ENCODE measurements at regions not wholly inside any gene's neighbourhood (a gene's known extent, or its start where the extent isn't known, plus 50 kb on each side); places are given as distances from the start of the nearest gene placed in this dataset.
A peak's percentile ranks its signal among the peaks of the same experiment; 100 is the strongest.
"Not testable (repeated sequence)": the region's sequence is repeated elsewhere in the genome, so short reads cannot be mapped to it uniquely, and the experiment has no call there.

DNA sequence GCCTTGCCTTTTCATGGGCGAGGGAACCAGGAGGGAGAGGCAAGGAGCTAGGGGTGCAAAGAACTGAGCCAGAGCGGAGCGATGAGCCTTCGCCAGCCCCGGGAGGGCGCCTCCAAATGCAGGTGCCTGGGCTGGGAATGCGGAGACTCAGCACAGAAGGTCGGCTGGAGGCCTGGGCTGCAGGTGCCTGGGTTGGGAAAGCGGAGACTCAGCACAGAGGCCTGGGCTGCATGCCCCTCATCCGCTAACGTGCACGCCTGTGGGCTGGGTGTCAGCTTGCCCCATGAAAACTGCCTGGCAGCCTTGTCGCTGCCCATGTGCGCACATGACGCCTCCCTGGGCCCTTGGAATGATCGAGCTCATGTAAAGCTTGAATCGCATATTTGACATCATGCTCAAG lies 51.8 kb downstream of the POM121L12 start:
- no peak for DNase-seq

DNA sequence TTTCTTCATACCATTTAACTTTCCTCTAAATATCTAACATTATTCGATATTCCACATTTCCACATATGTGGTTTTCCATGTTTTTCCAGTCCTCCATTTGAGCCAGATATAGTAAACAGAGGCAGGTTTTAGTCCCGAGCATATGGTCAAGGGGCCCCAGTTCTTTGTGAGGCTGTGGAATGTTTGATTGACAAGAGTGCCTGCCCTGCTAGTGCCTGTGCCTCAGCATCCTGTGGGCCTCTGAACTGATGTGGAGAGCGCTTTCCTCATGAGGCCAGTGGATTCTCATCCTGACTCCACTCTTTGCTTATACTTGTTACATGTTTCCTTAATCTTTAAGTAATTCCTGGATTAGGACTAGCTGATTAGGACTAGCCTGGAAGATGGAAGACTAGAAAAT lies 58.8 kb downstream of the POM121L12 start:
- no peak for DNase-seq

DNA sequence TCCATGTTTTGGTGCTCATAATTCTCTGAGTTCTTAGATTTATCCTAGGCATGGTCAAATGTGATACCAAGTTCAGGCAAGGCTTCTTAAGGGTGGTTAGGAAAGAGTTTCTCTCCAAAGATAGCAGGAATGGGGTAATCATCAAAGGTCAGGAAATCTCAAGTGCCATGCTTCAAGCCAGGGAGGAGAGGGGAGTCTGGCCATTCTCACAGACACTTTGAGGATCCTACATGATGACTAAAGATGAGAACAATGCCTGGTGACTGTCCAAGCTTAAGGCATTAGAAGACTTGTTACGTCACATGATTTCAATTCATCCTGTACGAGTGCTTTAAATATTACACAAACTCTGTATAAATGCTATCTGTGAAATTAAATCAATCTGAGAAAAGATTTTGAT lies 59.4 kb downstream of the POM121L12 start:
- DNase-seq: no peak

DNA sequence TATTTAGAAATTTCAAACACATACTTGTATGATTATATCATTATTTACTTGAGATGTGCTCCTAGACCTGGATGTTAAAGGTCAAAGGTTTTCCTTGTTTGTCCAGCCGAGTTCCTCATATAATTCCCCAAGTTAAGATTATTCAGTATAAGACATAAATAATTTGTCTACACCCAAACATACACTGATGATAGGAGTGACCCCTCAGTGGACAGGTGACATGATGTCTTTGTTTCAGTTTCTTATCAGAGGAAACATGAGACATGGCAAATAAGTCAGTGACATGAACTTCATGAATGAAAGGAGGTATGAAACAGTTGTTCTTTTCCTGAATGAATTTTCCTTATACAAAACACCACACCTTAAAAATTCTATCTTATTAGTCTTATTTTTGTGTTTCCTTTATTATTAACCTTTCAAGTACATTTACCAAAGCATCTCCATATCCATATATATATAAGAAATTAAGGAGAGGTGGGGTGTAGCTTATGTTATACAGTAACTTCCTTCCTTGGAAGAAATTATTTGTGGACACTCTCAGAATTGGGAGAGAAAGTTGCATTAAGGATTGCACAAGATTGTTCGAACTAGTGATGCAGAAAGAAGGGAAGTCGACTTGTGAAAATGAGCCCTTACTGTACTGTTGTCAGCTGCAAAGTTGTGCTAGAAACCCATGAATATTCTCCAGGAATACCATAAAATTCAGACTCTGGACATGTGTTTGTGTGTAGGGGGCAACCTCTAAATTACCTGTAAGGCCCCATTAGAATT lies 60.5 kb downstream of the POM121L12 start:
- DNase-seq: no peak

DNA sequence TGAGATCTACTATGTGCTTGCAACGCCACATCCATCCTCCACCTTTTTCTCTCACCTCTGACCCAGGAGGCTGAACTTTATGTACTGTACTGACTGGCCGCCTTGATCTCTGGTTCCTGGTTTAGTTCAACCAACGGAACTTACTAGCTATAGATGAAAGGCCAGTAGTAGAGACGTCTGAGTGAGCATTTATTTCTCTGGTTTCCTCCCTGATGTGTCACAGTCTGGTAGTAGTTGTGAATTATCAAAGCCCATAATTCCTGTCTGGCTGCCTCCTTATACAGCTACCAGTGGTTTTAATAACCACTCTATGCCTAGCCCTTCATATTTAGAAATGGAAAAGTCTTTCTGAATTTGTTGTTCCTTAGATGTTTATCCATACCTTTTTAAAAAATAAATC lies 64.7 kb downstream of the POM121L12 start:
- no peak for DNase-seq

DNA sequence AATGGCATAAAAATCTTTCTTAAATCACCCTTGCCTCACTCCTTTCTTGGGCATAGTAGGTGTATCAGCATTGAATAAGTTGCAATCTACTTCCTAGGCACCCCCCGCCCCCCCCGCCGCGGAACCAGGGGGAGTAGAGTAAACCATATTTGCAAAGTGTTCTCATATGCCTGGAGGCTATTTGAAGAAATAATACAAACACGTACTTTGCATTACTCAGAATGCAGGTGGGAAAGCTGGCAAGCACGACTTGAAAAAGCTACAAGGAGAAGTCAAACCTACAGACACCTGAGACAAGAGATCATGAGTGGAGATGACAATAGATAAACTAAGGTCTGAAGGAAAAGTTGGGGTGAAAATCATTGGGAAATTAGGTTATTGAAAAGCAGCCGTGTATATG lies 65.6 kb downstream of the POM121L12 start:
- DNase-seq: no peak

DNA sequence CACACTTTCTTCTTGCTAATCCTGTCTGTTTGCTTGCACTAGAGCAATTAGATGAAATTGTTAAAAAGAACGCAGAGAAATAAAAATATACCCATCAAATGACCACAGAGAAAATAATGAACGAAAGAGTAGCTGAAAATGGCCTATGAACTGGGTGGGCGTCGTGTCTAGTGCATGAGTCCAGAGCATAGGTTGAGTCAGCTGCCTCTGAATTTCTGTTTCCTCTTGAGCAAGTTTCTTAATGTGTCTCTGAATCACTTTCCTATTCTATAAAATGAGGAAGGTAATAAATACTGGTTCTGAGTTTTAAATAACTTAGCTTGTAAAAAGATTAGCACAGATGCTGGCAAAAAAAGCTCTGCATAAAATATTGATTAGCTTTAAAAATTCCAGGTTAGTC lies 75.0 kb downstream of the POM121L12 start:
- no peak for DNase-seq

DNA sequence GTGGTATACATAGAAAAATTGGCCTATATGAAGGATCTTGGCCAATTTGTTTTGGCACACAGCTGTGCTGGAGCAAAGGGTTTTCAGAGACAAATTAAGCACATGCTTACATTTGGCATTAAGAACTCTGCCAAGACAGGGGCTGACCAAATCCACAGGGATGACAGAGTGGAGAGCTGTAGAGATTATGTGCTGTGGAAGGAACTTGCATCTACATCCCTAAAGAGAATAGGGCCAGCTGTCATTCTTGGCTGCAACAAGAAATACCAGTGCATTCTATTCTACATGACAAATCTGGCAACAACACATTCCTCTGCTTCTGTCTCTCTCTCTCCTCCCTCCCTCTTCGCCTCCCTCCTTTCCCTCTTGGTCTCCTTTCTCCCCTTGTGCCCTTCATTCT lies 75.6 kb downstream of the POM121L12 start:
- peak; percentile 21 for DNase-seq

DNA sequence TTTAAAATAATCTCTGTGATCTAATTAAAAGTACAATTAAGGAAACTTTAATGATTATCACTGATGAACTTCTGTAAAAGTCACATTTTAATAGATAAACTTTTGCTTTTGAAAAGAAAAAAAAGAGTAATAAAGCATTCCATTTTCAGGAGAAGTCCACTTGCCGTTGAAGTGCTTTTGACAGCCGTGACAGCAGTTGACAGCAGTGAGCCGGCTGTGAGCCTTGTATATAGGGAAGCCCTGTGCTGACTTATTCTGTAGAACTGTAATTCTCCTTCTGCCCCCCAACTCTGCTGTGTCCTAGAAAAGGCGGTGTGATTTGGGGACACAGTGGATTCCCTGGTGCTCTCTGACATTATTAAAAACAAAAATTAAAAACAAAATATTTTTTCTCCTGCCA lies 78.0 kb downstream of the POM121L12 start:
- no peak for DNase-seq

DNA sequence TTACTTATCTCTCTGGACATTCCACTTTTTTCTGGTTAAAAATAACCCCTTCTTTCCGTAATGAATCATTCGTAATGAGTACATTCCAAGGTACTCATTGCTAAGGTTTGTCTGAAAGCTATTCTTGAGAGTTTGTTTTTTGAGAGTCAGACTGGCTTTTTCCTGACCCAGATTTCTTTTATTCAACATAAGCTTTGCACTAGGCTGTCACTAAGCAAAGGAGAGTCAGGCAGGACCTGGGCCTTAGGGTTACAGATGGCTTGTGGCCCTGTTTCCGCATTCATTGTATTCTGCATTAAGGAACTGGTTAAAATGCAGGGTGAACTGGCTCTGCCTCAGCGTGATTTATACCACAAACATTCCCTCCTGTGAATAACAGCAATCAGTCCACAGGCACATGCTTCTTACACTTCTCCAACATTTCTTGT lies 84.1 kb downstream of the POM121L12 start:
- DNase-seq: peak; percentile 29

DNA sequence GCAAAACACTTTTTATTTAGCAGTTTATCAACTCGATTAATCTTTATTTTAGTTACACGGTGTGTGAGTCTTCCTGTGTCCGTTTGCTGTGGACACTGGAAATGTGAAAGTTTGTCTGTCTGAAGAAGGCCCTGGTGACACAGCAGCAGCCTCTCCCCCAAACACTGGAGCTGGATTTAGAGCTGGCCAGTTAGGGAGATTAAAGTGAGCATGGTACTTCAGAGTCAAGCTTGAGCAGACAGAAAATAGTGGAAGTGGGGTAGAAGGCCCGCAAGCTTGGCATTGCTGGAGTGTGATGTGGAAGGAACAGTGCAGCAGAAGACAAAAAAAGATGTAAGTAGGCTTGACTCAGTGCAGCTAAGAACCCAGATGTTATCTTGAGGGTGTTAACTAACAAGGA lies 85.9 kb downstream of the POM121L12 start:
- no peak for DNase-seq

DNA sequence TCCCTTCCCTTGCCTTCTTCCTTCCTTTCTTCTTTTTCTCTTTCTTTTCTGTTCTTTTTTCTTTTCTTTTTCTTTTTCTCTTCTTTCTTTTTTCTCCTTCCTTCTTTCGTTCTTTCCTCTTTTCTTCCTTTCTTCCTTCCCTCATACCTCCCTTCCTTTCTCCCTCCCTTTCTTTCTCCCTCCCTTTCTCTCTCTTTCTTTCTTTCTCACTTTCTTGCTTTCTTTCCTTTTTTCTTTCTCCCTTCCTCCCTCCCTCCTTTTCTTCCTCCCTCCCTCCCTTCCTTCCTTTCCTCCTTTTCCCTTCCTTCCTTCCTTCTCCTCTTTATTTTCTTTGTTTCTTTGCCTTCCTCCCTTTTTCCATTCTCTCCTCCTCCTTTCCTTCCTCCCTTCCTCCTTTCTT lies 96.3 kb downstream of the POM121L12 start:
- DNase-seq: no peak

DNA sequence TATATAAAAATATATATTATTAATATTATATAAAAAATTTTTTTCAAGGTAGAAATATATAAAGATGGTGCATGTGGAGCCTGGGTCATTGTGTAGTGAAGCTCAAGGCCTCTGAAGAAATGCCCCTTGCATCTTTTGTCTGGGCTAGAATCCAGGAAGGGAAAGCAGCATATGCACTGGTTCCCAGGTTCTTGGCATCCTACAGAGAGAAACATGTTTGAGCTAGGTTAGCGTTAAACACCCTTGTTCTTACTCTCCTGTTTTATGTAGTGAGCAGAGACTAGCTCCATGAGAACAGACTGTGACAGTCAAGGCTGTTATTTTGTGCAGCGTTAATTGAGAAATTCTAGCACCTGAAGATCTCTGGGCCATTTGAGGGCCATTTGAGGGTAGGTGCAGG lies 116.1 kb downstream of the POM121L12 start:
- DNase-seq: no peak

DNA sequence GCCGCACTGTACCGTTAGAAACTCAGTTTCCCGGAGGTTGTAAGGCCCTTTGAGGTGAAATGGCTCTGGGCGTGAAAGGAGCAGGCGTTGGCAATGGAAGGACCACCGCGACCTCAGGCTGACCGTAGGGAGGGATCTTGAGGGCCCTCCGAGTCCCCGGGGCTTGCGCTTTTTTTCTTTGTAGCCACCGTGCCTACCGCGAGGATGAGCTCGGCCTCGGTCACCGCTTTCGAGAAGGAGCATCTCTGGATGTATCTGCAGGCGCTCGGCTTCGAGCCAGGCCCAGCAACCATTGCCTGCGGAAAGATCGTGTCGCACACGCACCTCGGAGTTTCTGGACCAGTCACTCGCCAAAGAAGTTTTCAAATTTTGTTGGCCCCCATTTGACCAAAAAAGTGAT lies 151.8 kb downstream of the POM121L12 start:
- not testable (repeated sequence) for DNase-seq

DNA sequence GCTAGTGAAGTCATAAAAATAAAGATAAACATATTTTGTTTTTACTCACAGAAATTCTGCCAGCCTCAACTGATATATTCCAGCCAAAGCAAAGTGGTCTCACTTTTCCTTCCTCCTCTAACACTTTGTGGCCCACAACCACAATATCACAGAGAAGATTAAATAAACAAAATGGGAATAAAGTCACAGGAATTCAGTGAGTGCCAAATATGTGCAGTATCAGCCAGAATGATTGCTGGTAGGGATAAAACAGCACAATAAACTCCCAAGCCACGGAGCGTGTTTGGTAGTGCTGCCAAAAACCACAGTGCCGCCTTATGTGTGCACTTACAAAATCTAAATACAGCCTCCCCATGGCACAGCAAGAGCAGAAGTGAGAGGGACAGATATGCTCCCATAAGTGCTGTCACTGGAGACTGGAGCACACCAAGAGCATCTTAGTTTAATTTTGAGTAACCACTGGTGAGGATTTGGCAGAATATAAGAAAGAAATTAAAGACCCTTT lies 155.8 kb downstream of the POM121L12 start:
- no peak for DNase-seq

DNA sequence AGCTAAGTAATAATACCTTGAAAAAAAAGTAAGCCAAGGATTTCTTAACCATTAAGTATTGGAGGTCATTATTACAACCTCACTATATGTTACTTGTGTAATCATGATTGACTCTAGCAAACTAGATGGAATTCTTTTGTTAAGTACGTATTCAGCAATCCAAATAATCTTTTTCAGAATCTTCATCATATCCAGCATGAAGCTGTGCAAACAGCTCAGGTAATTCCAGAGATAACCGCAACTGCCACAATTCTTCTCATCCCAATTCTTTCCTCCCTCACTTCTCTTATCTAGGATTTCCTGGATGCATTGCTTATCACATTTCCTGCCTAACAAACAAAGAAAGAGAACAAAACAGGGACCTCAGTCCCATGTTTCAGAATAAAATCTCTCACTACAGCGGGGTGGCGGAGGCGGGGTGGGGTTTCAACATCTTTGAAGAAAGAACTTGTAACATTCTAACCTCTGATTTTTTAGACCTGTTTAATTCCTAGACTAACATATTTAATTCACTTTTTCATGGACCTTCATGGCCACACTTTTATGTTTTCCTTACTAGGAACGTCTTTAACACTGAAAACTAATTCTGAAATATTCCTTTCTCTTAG lies 156.5 kb downstream of the POM121L12 start:
- DNase-seq: no peak

DNA sequence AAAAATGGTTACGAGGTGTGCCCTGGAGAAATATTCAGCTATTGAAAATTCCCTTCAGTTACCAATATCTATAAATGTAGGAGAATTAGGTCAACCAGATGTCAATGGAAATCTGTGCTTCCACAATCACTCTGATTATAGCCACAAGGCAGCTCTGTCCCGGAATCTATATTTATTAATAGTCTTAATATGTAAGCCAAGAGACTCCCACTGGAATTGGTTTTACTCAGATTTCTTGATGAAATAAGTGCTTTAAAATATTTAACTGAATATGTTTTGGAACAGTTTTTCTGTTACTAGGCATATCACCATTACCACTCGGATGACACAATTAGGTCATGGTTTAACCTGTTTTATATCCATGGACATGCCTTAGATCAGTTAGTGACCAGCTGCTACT lies 169.6 kb downstream of the POM121L12 start:
- DNase-seq: no peak

DNA sequence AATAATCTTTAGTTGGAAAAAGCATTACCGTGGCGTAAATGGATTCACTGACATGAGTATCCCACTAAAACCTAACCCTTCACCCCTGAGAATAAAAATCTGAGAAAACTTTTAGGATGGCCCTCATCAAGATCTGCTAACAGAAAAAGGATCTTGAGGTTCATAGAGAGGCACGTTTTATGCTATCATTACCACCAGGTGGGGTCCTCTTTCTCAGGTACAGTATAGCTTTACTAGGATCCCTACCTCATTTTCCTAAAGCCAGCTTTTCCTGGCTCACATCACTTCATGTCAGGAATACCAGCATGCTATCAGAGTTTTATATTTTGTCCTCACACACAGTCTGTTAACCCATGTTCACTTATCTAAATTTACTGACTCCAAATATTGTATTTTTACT lies 173.7 kb downstream of the POM121L12 start:
- no peak for DNase-seq

DNA sequence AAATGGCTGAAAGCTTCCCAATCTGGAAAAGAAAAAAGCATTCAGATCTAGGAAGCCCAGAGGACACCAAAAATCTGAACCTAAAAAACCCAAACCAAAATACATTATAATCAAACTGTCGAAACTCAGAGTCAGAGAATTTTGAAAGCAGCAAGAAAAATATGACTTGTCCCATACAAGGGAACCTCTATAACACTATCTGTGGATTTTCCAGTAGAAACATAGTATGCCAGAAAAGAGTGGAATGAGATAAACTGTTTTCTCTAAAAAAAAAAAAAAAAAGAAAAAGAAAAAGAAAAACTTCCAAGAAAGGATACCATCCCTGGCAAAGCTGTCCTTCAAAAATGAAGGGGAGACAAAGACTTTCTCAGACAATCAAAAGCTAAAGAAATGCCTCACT lies 179.0 kb downstream of the POM121L12 start:
- no peak for DNase-seq

DNA sequence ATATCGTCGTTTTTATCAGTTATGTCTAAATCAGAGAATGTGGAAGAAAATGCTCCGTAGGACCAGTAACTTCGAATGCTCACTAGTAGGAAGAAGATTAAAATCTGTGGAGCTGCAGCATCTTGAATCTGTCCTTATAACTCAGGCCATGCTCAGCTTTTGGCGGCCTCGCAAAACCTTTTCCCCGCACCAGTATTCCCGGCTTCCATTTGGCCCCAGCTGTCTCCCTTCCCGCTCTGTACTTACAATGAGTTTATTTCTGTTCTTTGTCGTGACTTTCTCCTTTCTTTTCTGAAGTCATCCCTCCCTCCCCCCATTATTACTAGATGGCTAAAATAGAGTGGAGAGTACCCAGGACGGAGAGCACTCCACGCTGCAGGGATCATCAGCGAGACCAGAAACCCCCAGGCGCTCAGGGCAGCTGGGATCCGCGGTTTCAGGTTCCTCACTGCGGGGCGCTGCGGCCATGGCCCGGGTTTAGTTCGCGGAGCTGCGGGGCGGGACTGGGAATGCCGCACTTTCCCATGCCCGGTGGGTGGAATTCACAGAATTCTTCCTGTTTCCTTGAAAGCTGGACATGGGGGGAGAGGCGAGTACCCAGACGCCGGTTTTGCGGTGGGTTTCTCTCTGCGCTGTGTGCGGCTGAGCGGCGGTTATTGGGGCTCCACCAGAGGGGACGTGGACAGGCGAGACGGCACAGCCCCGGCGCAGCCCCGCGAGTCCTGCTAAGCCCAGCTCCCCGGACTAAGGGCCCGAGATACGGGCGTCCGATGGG lies 183.5 kb downstream of the POM121L12 start:
- peak; percentile 12 for DNase-seq

DNA sequence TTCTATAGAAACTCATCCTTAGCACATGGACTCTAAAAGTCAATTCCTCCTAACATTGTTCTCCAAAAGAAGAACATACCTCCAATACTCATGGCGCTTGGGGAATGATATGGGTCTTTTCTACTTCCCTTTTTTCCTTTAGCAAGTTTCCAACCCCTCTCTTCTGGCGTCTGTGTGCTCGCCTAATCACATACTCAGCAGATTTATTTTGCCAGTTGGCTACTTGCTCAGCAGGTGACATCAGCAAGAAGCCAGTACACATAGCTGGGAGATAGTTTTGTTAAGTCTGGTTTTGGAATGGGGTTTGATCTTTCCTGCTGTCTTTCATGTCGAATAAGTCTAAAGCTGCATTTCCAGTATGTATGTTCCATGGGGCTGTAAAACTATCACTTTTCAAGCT lies 193.8 kb downstream of the POM121L12 start:
- no peak for DNase-seq

DNA sequence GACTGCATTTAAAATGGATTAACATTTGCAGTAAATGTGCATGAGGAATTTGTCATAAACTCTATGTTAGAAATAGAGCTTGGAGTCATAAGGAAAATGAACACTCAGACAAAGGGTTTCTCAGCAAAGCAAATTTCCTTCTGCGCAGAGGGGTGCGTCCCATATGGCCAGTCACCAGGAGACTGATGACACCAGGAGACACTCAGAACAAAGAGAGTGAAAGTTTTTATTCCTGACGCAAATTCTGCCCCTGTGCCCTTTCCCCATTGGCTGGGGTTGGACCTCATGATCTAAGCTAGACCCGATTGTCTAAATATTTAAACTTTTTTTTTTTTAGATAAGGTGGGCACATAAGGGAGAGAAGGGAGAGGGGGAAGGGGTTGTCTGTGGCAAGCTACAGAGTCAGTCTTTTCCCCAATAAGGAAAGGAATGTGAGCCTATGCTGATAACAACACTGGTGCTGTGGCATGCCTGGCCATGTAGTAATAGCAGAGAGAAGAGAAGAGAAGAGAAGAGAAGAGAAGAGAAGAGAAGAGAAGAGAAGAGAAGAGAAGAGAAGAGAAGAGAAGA lies 202.0 kb downstream of the POM121L12 start:
- DNase-seq: no peak
